PC-3 (cell line): ENCODE measurements at regions not wholly inside any gene's neighbourhood (a gene's known extent, or its start where the extent isn't known, plus 50 kb on each side); places are given as distances from the start of the nearest gene placed in this dataset.

Experiments
- EZH2 ChIP-seq: fragments of 300-600 bp; sonication (generic); IDR thresholded peaks from one replicate; pipeline ENCODE4 v1.6.1; 2017; ENCODE audit warnings: antibody characterized with exemption, mild to moderate bottlenecking, low read length; ENCODE audit not compliant: unreplicated experiment
- TF ChIP-seq, protein P1 (sequence below): fragments of 300-600 bp; sonication (generic); conservative IDR thresholded peaks from 2 replicates; pipeline ENCODE4 v1.5.1; 2017; ENCODE audit warnings: antibody characterized with exemption, low read depth, mild to moderate bottlenecking, low read length

DNA sequence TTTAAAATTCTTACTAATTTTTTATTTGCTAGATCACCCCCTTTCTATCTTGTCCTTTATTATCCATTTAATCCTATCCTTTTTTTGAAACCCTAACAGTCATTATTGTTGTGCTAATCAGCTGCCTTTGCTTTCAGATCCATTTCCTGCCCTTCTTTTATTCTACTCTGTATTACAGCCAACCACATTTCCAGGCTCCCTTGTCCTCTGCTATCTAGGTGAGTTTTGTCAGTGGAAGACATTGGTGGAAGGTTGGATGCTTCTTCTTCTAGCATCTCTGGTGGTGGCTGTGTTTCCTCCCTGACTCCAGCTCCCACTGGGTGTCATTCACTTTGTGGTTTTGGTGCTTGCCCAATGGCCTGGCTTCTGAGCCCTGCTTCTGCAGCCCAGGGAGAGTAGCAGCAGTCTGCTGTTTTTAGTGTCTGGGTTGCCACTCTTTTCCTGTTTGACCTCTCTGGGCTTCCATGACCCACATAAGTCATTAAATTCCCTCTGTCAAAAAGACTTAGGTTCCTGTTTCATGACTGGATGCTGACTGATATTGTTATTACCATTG is 225.2 kb upstream of the PGRMC2 start:
- TF ChIP-seq, protein P1, sequence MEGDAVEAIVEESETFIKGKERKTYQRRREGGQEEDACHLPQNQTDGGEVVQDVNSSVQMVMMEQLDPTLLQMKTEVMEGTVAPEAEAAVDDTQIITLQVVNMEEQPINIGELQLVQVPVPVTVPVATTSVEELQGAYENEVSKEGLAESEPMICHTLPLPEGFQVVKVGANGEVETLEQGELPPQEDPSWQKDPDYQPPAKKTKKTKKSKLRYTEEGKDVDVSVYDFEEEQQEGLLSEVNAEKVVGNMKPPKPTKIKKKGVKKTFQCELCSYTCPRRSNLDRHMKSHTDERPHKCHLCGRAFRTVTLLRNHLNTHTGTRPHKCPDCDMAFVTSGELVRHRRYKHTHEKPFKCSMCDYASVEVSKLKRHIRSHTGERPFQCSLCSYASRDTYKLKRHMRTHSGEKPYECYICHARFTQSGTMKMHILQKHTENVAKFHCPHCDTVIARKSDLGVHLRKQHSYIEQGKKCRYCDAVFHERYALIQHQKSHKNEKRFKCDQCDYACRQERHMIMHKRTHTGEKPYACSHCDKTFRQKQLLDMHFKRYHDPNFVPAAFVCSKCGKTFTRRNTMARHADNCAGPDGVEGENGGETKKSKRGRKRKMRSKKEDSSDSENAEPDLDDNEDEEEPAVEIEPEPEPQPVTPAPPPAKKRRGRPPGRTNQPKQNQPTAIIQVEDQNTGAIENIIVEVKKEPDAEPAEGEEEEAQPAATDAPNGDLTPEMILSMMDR, result no peak
- TF ChIP-seq EZH2, result no peak
